Gastroesophageal sphincter (tissue), 3 donors: ENCODE measurements at regions not wholly inside any gene's neighbourhood (a gene's known extent, or its start where the extent isn't known, plus 50 kb on each side); places are given as distances from the start of the nearest gene placed in this dataset.

Experiments
- EP300 ChIP-seq: sonication (generic); formaldehyde crosslinking; IDR thresholded peaks from one replicate; pipeline ENCODE4 v1.6.1; 2017; ENCODE audit warnings: antibody characterized with exemption, mild to moderate bottlenecking
- POLR2A ChIP-seq, 2 donors: fragments of 450-650 bp; IDR thresholded peaks; one replicate each; pipeline ENCODE4 v1.6.1; 2017; ENCODE audit warnings: antibody characterized with exemption in 2 of 2, mild to moderate bottlenecking in 2 of 2, moderate library complexity in 1 of 2
- POLR2AphosphoS5 ChIP-seq: sonication (generic); formaldehyde crosslinking; IDR thresholded peaks from one replicate; pipeline ENCODE4 v1.6.1; 2017; ENCODE audit warnings: antibody characterized with exemption
- TF ChIP-seq, protein P1 (sequence below), 4 experiments: fragments of 200-600 bp in 2 of 4; fragments of 450-650 bp in 2 of 4; sonication (generic) in 1 of 4; IDR thresholded peaks; one replicate each; pipeline ENCODE4 v1.5.1; 2017 to 2019; ENCODE audit warnings: antibody characterized with exemption in 4 of 4, mild to moderate bottlenecking in 2 of 4, moderate library complexity in 2 of 4

DNA sequence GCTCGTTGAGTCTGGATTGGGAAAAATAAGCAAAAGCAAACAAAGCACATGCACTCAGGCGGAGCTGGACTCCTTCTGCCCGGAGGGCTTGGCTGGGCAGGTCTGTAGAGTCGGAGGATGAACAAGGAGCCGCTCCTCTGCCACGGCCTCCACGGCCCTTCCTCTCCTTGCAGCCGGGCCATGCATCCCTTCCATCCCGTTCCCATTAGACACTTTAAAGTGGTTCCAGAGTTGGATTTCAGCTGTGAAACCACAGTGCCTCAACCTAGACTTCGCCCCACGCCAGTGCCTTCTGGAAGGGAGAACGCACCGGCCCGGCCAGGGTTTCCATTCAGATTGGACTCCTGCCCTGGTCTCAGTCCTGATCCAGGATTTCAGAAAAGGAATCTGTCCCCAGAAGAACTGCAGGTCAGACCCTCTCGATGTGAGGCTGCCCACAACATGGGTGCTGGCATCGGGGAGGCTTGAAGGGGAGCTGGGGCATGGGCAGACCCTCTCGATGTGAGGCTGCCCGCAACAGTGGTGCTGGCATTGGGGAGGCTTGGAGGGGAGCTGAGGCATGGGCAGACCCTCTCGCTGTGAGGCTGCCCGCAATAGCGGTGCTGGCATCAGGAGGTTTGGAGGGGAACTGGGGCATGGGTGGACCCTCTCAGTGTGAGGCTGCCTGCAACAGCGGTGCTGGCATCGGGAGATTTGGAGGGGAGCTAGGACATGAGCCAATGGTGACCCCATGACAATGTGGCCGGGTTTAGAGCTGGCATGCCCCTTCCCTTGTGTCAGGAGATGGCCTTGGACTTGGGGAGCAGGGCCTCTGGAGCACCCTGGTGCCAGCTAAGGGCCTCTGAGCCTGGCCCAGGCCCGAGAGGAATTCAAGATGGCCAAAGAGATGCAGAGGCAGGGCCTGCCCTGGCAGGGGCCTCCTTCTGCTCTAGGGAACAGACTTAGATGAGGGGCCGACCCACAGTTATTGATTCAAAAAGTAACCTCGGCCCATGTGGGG, 304.5 kb downstream of the NDUFA10 start:
- TF ChIP-seq, protein P1, sequence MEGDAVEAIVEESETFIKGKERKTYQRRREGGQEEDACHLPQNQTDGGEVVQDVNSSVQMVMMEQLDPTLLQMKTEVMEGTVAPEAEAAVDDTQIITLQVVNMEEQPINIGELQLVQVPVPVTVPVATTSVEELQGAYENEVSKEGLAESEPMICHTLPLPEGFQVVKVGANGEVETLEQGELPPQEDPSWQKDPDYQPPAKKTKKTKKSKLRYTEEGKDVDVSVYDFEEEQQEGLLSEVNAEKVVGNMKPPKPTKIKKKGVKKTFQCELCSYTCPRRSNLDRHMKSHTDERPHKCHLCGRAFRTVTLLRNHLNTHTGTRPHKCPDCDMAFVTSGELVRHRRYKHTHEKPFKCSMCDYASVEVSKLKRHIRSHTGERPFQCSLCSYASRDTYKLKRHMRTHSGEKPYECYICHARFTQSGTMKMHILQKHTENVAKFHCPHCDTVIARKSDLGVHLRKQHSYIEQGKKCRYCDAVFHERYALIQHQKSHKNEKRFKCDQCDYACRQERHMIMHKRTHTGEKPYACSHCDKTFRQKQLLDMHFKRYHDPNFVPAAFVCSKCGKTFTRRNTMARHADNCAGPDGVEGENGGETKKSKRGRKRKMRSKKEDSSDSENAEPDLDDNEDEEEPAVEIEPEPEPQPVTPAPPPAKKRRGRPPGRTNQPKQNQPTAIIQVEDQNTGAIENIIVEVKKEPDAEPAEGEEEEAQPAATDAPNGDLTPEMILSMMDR (IDR thresholded peaks at IDR 0.05): no peak
- TF ChIP-seq POLR2A (IDR thresholded peaks at IDR 0.05): no peak
- TF ChIP-seq EP300: no peak
- no peak for TF ChIP-seq POLR2AphosphoS5
